ENCODE measurements at regions not wholly inside any gene's neighbourhood (a gene's known extent, or its start where the extent isn't known, plus 50 kb on each side); places are given as distances from the start of the nearest gene placed in this dataset.

- H3K27ac ChIP-seq: no peak overlapping the region
- 64% methylated on average over 4 of the region's 4 CpGs for WGBS
- no peaks in the 10 kb centered on the region for H3K4me1 ChIP-seq
- H3K4me3 ChIP-seq: no peak overlapping the region
- no peaks in the 10 kb centered on the region for H3K36me3 ChIP-seq
- no peaks in the 10 kb centered on the region for H3K9me3 ChIP-seq
- H3K27me3 ChIP-seq: no peaks in the 10 kb centered on the region
- no peak for TF ChIP-seq POLR2A (IDR thresholded peaks at IDR 0.05)
- TF ChIP-seq EP300 (IDR thresholded peaks at IDR 0.05): no peak
- TF ChIP-seq CTCF (IDR thresholded peaks at IDR 0.05): no peak
- TF ChIP-seq POLR2AphosphoS5 (IDR thresholded peaks at IDR 0.05): no peak
- DNase-seq (ENCODE audit: low spot score in 2 of 2): no peak
These were observed 811.5 kb upstream of the CHAC2 start for GRCh38 chr2:52956118-52956517.

DNA sequence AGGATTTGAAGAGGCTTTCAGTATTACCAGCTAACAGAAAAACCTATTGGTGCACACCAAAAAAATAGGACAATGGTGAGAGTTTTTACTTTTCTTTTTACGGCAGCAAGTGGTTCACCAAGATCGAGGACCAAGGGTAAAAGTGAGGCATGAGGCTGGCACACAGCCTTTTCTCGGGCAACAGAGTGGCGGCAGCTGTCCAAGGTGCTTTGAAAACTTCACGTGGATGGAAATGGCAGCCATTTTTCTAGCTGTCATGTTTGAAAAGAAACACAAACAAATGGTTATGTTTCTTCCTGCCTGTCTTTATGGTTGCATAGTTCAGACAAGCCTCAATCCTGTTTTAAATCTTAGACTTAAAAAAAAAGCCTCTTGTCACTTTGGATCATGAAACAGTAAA is 812.5 kb upstream of the CHAC2 start:
- H3K27ac ChIP-seq: no peak overlapping the region
- no peak for DNase-seq (ENCODE audit: low spot score in 2 of 2)
- no peak overlapping the region for H3K4me3 ChIP-seq
- H3K4me1 ChIP-seq: no peaks in the 10 kb centered on the region
- H3K9me3 ChIP-seq: no peaks in the 10 kb centered on the region
- no peaks in the 10 kb centered on the region for H3K36me3 ChIP-seq
- WGBS: 55% methylated on average over 5 of the region's 5 CpGs
- TF ChIP-seq CTCF (IDR thresholded peaks at IDR 0.05): no peak
- TF ChIP-seq EP300 (IDR thresholded peaks at IDR 0.05): no peak
- TF ChIP-seq POLR2A (IDR thresholded peaks at IDR 0.05): no peak
- TF ChIP-seq POLR2AphosphoS5 (IDR thresholded peaks at IDR 0.05): no peak
- H3K27me3 ChIP-seq: no peaks in the 10 kb centered on the region

- no peak overlapping the region for H3K4me3 ChIP-seq
- H3K4me1 ChIP-seq: no peaks in the 10 kb centered on the region
- DNase-seq (ENCODE audit: low spot score in 2 of 2): no peak
- no peaks in the 10 kb centered on the region for H3K9me3 ChIP-seq
- H3K27ac ChIP-seq: no peak overlapping the region
- TF ChIP-seq CTCF (IDR thresholded peaks at IDR 0.05): no peak
- no peak for TF ChIP-seq POLR2AphosphoS5 (IDR thresholded peaks at IDR 0.05)
- TF ChIP-seq POLR2A (IDR thresholded peaks at IDR 0.05): no peak
- no peak for TF ChIP-seq EP300 (IDR thresholded peaks at IDR 0.05)
- 84% methylated on average over 2 of the region's 2 CpGs for WGBS
- no peaks in the 10 kb centered on the region for H3K36me3 ChIP-seq
- no peaks in the 10 kb centered on the region for H3K27me3 ChIP-seq
These were observed 827.5 kb upstream of the CHAC2 start for GRCh38 chr2:52940101-52940500.

DNA sequence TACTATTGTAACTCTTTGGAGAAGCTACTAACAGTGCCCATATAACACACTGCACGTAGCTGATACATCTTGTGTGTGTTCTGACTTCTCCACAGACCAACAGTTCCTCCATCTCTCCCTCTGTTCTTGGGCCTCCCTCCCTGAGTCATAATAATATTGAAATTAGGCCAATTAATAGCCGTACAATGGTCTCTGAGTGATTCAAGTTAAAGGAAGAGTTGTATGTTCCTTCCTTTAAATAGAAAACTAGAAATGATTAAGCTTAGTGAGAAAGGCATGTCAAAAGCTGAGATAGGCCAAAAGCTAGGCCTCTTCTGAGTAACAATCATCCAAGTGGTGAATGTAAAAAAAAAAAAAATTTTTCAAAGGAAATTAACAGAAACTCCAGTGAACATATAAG is 828.4 kb upstream of the CHAC2 start:
- TF ChIP-seq CTCF (IDR thresholded peaks at IDR 0.05): no peak
- no peak for TF ChIP-seq EP300 (IDR thresholded peaks at IDR 0.05)
- no peak for TF ChIP-seq POLR2A (IDR thresholded peaks at IDR 0.05)
- TF ChIP-seq POLR2AphosphoS5 (IDR thresholded peaks at IDR 0.05): no peak
- H3K36me3 ChIP-seq: no peaks in the 10 kb centered on the region
- no peaks in the 10 kb centered on the region for H3K9me3 ChIP-seq
- no peak overlapping the region for H3K4me3 ChIP-seq
- 87% methylated on average over 2 of the region's 2 CpGs for WGBS
- H3K4me1 ChIP-seq: no peaks in the 10 kb centered on the region
- no peaks in the 10 kb centered on the region for H3K27me3 ChIP-seq
- H3K27ac ChIP-seq: no peak overlapping the region
- no peak for DNase-seq (ENCODE audit: low spot score in 2 of 2)

DNA sequence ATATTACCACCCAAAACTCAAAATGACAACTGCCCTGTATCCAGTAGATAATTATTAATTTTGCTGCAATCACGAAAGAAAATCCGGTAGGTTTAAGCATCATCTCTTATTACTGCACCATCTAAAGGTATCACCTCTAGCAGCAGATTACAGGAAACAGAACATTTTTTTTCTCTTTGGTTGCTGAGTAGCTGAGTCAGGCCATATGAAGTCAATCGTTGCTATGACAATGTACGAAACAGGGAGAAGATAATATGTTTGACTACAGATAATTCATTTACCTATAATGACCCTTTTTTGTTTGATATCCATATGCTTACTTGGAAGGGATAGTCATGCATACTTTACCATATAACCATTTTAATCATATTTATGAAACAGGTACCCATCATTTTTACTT is 831.6 kb upstream of the CHAC2 start:
- H3K36me3 ChIP-seq: no peaks in the 10 kb centered on the region
- no peaks in the 10 kb centered on the region for H3K27me3 ChIP-seq
- no peak overlapping the region for H3K27ac ChIP-seq
- no peaks in the 10 kb centered on the region for H3K9me3 ChIP-seq
- TF ChIP-seq CTCF (IDR thresholded peaks at IDR 0.05) (no peak), POLR2AphosphoS5 (IDR thresholded peaks at IDR 0.05) (no peak), POLR2A (IDR thresholded peaks at IDR 0.05) (no peak), EP300 (IDR thresholded peaks at IDR 0.05) (no peak)
- no peak overlapping the region for H3K4me3 ChIP-seq
- no peak for DNase-seq (ENCODE audit: low spot score in 2 of 2)
- WGBS: 91% methylated on average over 4 of the region's 4 CpGs
- no peaks in the 10 kb centered on the region for H3K4me1 ChIP-seq

Measured in suprapubic skin (tissue), 4 donors.